Hepatocyte (in vitro differentiated cells): ENCODE measurements at regions not wholly inside any gene's neighbourhood (a gene's known extent, or its start where the extent isn't known, plus 50 kb on each side); places are given as distances from the start of the nearest gene placed in this dataset.

ENCODE experiments used
- DNase-seq: peaks from one replicate; pipeline ENCODE4 v3.0.0-alpha.2; 2016; ENCODE audit warnings: low spot score
- H2AFZ ChIP-seq: fragments of 200-600 bp; sonication (generic); 2 replicates; pipeline ENCODE4 v1.6.0; 2016; ENCODE audit warnings: antibody characterized with exemption, mild to moderate bottlenecking
- H3K27ac ChIP-seq: fragments of 200-600 bp; sonication (generic); 2 replicates; pipeline ENCODE4 v1.5.1; 2016; ENCODE audit warnings: mild to moderate bottlenecking
- H3K27me3 ChIP-seq: fragments of 200-600 bp; sonication (generic); 2 replicates; pipeline ENCODE4 v1.6.1; 2016
- H3K36me3 ChIP-seq: fragments of 200-600 bp; sonication (generic); replicated peaks from 2 replicates; pipeline ENCODE4 v1.5.1; 2016; ENCODE audit warnings: low read depth; ENCODE audit not compliant: insufficient read depth
- H3K4me1 ChIP-seq: fragments of 200-600 bp; sonication (generic); 2 replicates; pipeline ENCODE4 v1.5.1; 2016; ENCODE audit warnings: mild to moderate bottlenecking, moderate library complexity; ENCODE audit not compliant: insufficient read depth
- H3K4me2 ChIP-seq: fragments of 200-600 bp; sonication (generic); 2 replicates; pipeline ENCODE4 v1.6.0; 2016
- H3K4me3 ChIP-seq: fragments of 200-600 bp; sonication (generic); 2 replicates; pipeline ENCODE4 v1.5.1; 2016; ENCODE audit warnings: mild to moderate bottlenecking
- H3K79me2 ChIP-seq: fragments of 200-600 bp; sonication (generic); 2 replicates; pipeline ENCODE4 v1.6.0; 2017; ENCODE audit warnings: mild to moderate bottlenecking
- H3K9me2 ChIP-seq: fragments of 200-600 bp; sonication (generic); replicated peaks from 2 replicates; pipeline ENCODE4 v1.6.0; 2017; ENCODE audit warnings: mild to moderate bottlenecking; ENCODE audit not compliant: insufficient read depth
- H3K9me3 ChIP-seq: fragments of 200-600 bp; sonication (generic); 2 replicates; pipeline ENCODE4 v1.5.1; 2016; ENCODE audit warnings: low read depth, mild to moderate bottlenecking
- H4K20me1 ChIP-seq: fragments of 200-600 bp; sonication (generic); 2 replicates; pipeline ENCODE4 v1.6.0; 2016; ENCODE audit warnings: mild to moderate bottlenecking; ENCODE audit not compliant: insufficient read depth, poor library complexity, severe bottlenecking
- EZH2 ChIP-seq: fragments of 200-600 bp; sonication (generic); IDR thresholded peaks from 2 replicates; pipeline ENCODE4 v1.6.1; 2016; ENCODE audit warnings: antibody characterized with exemption, mild to moderate bottlenecking, borderline replicate concordance
- EZH2phosphoT487 ChIP-seq: fragments of 200-600 bp; sonication (generic); IDR thresholded peaks from one replicate; pipeline ENCODE4 v1.6.1; 2018; ENCODE audit warnings: antibody characterized with exemption, mild to moderate bottlenecking, low read depth, moderate library complexity; ENCODE audit not compliant: unreplicated experiment, severe bottlenecking
- WGBS: methylation state at CpG from one replicate; pipeline ENCODE4 v1.1.6; 2016; ENCODE audit warnings: low lambda C conversion rate; ENCODE audit errors: missing lambda C conversion rate; 5-methylcytosine and 5-hydroxymethylcytosine counted together
- TF ChIP-seq, protein P1 (sequence below): fragments of 200-600 bp; sonication (generic); IDR thresholded peaks from 2 replicates; pipeline ENCODE4 v1.5.1; 2016; ENCODE audit warnings: antibody characterized with exemption, mild to moderate bottlenecking; ENCODE audit not compliant: poor library complexity

DNA sequence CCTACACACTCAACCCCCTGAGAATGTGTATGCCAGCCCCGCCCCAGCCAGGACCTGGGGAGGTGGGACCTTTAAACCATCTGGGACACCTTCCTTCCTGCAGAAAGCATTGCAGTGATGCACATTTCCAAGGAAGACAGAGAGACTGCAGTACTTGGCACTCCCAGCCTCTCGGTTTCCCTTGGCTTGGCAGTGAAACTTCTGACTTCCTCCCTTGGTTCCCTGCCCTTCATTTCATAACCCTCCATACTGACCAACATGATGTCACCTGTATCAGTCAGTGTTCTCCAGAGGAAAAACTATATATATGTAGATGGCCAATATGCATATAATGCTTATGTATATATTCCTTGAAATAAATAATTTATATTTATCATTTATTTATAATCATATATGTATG is 103.2 kb downstream of the SST start:
- H3K4me2 ChIP-seq, result no peak overlapping the region
- H4K20me1 ChIP-seq, result no peaks in the 10 kb centered on the region
- TF ChIP-seq EZH2phosphoT487 (no peak), EZH2 (no peak)
- TF ChIP-seq, protein P1, sequence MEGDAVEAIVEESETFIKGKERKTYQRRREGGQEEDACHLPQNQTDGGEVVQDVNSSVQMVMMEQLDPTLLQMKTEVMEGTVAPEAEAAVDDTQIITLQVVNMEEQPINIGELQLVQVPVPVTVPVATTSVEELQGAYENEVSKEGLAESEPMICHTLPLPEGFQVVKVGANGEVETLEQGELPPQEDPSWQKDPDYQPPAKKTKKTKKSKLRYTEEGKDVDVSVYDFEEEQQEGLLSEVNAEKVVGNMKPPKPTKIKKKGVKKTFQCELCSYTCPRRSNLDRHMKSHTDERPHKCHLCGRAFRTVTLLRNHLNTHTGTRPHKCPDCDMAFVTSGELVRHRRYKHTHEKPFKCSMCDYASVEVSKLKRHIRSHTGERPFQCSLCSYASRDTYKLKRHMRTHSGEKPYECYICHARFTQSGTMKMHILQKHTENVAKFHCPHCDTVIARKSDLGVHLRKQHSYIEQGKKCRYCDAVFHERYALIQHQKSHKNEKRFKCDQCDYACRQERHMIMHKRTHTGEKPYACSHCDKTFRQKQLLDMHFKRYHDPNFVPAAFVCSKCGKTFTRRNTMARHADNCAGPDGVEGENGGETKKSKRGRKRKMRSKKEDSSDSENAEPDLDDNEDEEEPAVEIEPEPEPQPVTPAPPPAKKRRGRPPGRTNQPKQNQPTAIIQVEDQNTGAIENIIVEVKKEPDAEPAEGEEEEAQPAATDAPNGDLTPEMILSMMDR, result no peak
- H3K9me2 ChIP-seq, result no peaks in the 10 kb centered on the region
- no peaks in the 10 kb centered on the region for H3K79me2 ChIP-seq
- H3K4me1 ChIP-seq, result peaks cover 17% of the 10 kb centered on the region
- no peaks in the 10 kb centered on the region for H3K9me3 ChIP-seq
- H2AFZ ChIP-seq, result no peak overlapping the region
- no peak overlapping the region for H3K4me3 ChIP-seq
- no peaks in the 10 kb centered on the region for H3K36me3 ChIP-seq
- no peak overlapping the region for H3K27ac ChIP-seq
- no peak for DNase-seq
- 82% methylated on average over 2 of the region's 2 CpGs for WGBS
- no peaks in the 10 kb centered on the region for H3K27me3 ChIP-seq

DNA sequence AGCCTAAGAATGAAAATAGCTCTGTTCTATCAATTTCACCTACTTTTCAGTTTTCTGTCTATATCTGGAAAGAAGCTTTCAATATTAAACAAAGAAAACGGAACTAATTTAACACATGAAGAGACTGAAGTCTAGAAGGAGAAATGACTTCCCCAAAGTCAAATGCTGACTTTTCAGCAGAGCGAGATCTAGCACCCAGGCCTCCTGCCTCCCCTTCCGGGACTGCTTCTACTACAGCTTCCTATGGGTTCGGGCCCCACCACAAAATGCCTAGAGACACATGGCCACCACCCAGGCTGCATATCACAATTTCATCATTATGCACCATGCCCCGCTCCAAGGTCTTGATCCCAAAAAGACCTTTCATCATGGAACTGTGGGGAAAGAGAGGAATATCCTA is 104.5 kb downstream of the SST start:
- WGBS, result 90% methylated on average over 5 of the region's 5 CpGs
- Histone ChIP-seq H3K27me3 (no peaks in the 10 kb centered on the region), H3K9me3 (no peaks in the 10 kb centered on the region), H4K20me1 (no peaks in the 10 kb centered on the region), H3K4me3 (no peak overlapping the region), H2AFZ (no peak overlapping the region), H3K4me2 (no peak overlapping the region), H3K79me2 (no peaks in the 10 kb centered on the region), H3K4me1 (peaks cover 17% of the 10 kb centered on the region), H3K27ac (no peak overlapping the region), H3K9me2 (no peaks in the 10 kb centered on the region), H3K36me3 (no peaks in the 10 kb centered on the region)
- DNase-seq, result no peak
- TF ChIP-seq, protein P1, result no peak
- no peak for TF ChIP-seq EZH2

DNA sequence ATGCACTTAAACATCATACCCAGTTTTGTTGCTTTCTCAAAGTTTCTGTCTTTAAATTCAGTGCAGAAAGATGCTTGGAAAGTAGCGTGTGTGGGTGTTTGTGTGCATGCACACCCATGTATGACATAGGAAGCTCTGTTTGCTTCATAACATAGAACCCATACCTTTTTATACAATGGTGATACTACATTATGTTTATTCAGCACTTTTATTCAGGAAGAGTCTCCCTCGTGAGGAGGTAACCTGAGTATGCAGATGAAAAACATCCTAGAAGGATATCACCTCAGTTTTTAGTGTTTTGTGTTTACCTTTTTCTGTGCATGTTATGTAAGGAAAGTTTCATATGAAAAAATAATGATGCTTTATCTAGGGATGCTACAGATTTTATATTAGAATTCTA is 111.2 kb downstream of the SST start:
- Histone ChIP-seq H3K4me1 (no peaks in the 10 kb centered on the region), H3K27ac (no peak overlapping the region), H3K36me3 (no peaks in the 10 kb centered on the region), H3K9me2 (no peaks in the 10 kb centered on the region), H3K4me3 (no peak overlapping the region), H4K20me1 (no peaks in the 10 kb centered on the region), H3K9me3 (no peaks in the 10 kb centered on the region), H2AFZ (no peak overlapping the region), H3K4me2 (no peak overlapping the region), H3K27me3 (no peaks in the 10 kb centered on the region), H3K79me2 (no peaks in the 10 kb centered on the region)
- TF ChIP-seq EZH2phosphoT487, result no peak
- TF ChIP-seq, protein P1, result no peak
- no peak for TF ChIP-seq EZH2
- 66% methylated on average over 2 of the region's 2 CpGs for WGBS
- DNase-seq, result no peak

DNA sequence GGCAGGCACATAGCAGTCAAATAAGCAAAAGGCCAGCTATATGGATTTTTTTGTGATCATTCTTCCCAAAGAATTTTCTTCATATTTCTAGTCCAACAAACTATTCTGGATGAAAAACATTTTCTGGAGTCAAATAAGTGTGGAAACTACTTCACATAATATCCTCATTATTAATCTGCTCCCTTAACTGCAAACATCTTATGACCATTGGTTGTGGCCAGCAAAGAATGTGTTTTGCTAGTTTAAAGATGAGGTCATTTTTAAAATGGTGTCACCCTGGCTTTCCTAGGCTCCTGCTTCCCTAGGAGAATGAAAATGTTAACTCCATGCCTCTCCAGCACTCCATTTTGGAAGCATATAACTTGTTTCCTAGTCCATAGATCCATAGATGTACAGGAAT is 118.8 kb downstream of the SST start:
- no peaks in the 10 kb centered on the region for H3K36me3 ChIP-seq
- H4K20me1 ChIP-seq, result no peaks in the 10 kb centered on the region
- no peaks in the 10 kb centered on the region for H3K9me3 ChIP-seq
- H2AFZ ChIP-seq, result no peak overlapping the region
- no peak overlapping the region for H3K27ac ChIP-seq
- H3K4me2 ChIP-seq, result no peak overlapping the region
- no peak overlapping the region for H3K4me3 ChIP-seq
- H3K27me3 ChIP-seq, result no peaks in the 10 kb centered on the region
- H3K9me2 ChIP-seq, result no peaks in the 10 kb centered on the region
- no peaks in the 10 kb centered on the region for H3K79me2 ChIP-seq
- no peak for TF ChIP-seq EZH2
- no peak for TF ChIP-seq EZH2phosphoT487
- TF ChIP-seq, protein P1, result no peak
- DNase-seq, result no peak
- H3K4me1 ChIP-seq, result no peaks in the 10 kb centered on the region
